ENCODE measurements at regions not wholly inside any gene's neighbourhood (a gene's known extent, or its start where the extent isn't known, plus 50 kb on each side); places are given as distances from the start of the nearest gene placed in this dataset.

- no peak for DNase-seq (ENCODE audit: low read depth)
- CTCF ChIA-PET: no interaction called here
- POLR2A ChIA-PET: no interaction called here
Observed at GRCh38 chr11:26782220-26782965, 60.5 kb upstream of the SLC5A12 start.

GRCh38 chr11:26783997-26784396, 62.1 kb upstream of the SLC5A12 start:
- no peaks in the 10 kb centered on the region for H3K36me3 ChIP-seq (ENCODE audit: control insufficient read depth, insufficient read depth, low read length)
- no peak for DNase-seq (ENCODE audit: low read depth)
- no peaks in the 10 kb centered on the region for H3K27me3 ChIP-seq (ENCODE audit: control insufficient read depth, insufficient read depth, low read length)
- CTCF ChIA-PET: no interaction called here
- no peak overlapping the region for H3K4me3 ChIP-seq (ENCODE audit: low read depth, low read length)
- TF ChIP-seq CTCF (IDR thresholded peaks at IDR 0.05; ENCODE audit: insufficient read depth, low read depth, low read length): no peak
- POLR2A ChIA-PET: no interaction called here

More at GRCh38 chr11:26782220-26782965, 60.5 kb upstream of the SLC5A12 start:
- Histone ChIP-seq H3K36me3 (ENCODE audit: control insufficient read depth, insufficient read depth, low read length) (no peaks in the 10 kb centered on the region), H3K27me3 (ENCODE audit: control insufficient read depth, insufficient read depth, low read length) (no peaks in the 10 kb centered on the region), H3K4me3 (ENCODE audit: low read depth, low read length) (no peak overlapping the region)
- TF ChIP-seq CTCF (IDR thresholded peaks at IDR 0.05; ENCODE audit: insufficient read depth, low read depth, low read length): no peak

- Histone ChIP-seq H3K27me3 (ENCODE audit: control insufficient read depth, insufficient read depth, low read length) (no peaks in the 10 kb centered on the region), H3K36me3 (ENCODE audit: control insufficient read depth, insufficient read depth, low read length) (no peaks in the 10 kb centered on the region), H3K4me3 (ENCODE audit: low read depth, low read length) (no peak overlapping the region)
- ChIA-PET POLR2A (no interaction called here), CTCF (no interaction called here)
- TF ChIP-seq CTCF (IDR thresholded peaks at IDR 0.05; ENCODE audit: insufficient read depth, low read depth, low read length): no peak
- DNase-seq (ENCODE audit: low read depth): no peak
Observed at GRCh38 chr11:26790738-26791137, 68.9 kb upstream of the SLC5A12 start.

- TF ChIP-seq CTCF (IDR thresholded peaks at IDR 0.05; ENCODE audit: insufficient read depth, low read depth, low read length): no peak
- ChIA-PET CTCF (no interaction called here), POLR2A (no interaction called here)
- Histone ChIP-seq H3K36me3 (ENCODE audit: control insufficient read depth, insufficient read depth, low read length) (no peaks in the 10 kb centered on the region), H3K4me3 (ENCODE audit: low read depth, low read length) (no peak overlapping the region), H3K27me3 (ENCODE audit: control insufficient read depth, insufficient read depth, low read length) (no peaks in the 10 kb centered on the region)
- no peak for DNase-seq (ENCODE audit: low read depth)
Observed at GRCh38 chr11:26792941-26793340, 71.1 kb upstream of the SLC5A12 start.

- Histone ChIP-seq H3K27me3 (ENCODE audit: control insufficient read depth, insufficient read depth, low read length) (no peaks in the 10 kb centered on the region), H3K4me3 (ENCODE audit: low read depth, low read length) (no peak overlapping the region), H3K36me3 (ENCODE audit: control insufficient read depth, insufficient read depth, low read length) (no peaks in the 10 kb centered on the region)
- ChIA-PET CTCF (no interaction called here), POLR2A (no interaction called here)
- DNase-seq (ENCODE audit: low read depth): no peak
- no peak for TF ChIP-seq CTCF (IDR thresholded peaks at IDR 0.05; ENCODE audit: insufficient read depth, low read depth, low read length)
Observed at GRCh38 chr11:26793487-26793886, 71.6 kb upstream of the SLC5A12 start.

Data from BJ (cell line).